H9 (cell line): ENCODE measurements at regions not wholly inside any gene's neighbourhood (a gene's known extent, or its start where the extent isn't known, plus 50 kb on each side); places are given as distances from the start of the nearest gene placed in this dataset.

Experiments
- DNase-seq: peaks from one replicate; pipeline ENCODE4 v3.0.0-alpha.2; 2017
- H2AFZ ChIP-seq: one replicate; pipeline ENCODE4 v1.6.1; 2013; ENCODE audit warnings: mild to moderate bottlenecking, low read length, control low read depth, moderate library complexity
- H2AK5ac ChIP-seq: 2 replicates; pipeline ENCODE4 v1.6.1; 2013; ENCODE audit warnings: low read length, control low read depth, mixed read lengths; ENCODE audit not compliant: insufficient read length
- H2BK120ac ChIP-seq: one replicate; pipeline ENCODE4 v1.6.1; 2013; ENCODE audit warnings: low read depth, mild to moderate bottlenecking, low read length, control low read depth, inconsistent platforms; ENCODE audit not compliant: poor library complexity, severe bottlenecking
- H2BK12ac ChIP-seq: 2 replicates; pipeline ENCODE4 v1.6.1; 2013; ENCODE audit warnings: low read length, control low read depth, mixed read lengths, low read depth; ENCODE audit not compliant: insufficient read length
- H2BK15ac ChIP-seq: 2 replicates; pipeline ENCODE4 v1.6.1; 2013; ENCODE audit warnings: low read depth, low read length, control low read depth
- H2BK20ac ChIP-seq: one replicate; pipeline ENCODE4 v1.6.1; 2013; ENCODE audit warnings: low read depth, mild to moderate bottlenecking, low read length, control low read depth, inconsistent platforms; ENCODE audit not compliant: poor library complexity, severe bottlenecking
- H2BK5ac ChIP-seq: 2 replicates; pipeline ENCODE4 v1.6.1; 2013; ENCODE audit warnings: low read length, control low read depth, mixed read lengths; ENCODE audit not compliant: insufficient read length
- H3K14ac ChIP-seq: 2 replicates; pipeline ENCODE4 v1.6.1; 2013; ENCODE audit warnings: low read length, control low read depth; ENCODE audit not compliant: insufficient read depth
- H3K18ac ChIP-seq: 2 replicates; pipeline ENCODE4 v1.6.1; 2013; ENCODE audit warnings: low read depth, mild to moderate bottlenecking, mixed read lengths, low read length, control low read depth; ENCODE audit not compliant: insufficient read length
- H3K23ac ChIP-seq: 2 replicates; pipeline ENCODE4 v1.6.1; 2013; ENCODE audit warnings: low read length, control low read depth, mixed read lengths, low read depth; ENCODE audit not compliant: insufficient read length
- H3K23me2 ChIP-seq: 2 replicates; pipeline ENCODE4 v1.6.1; 2013; ENCODE audit warnings: low read depth, mild to moderate bottlenecking, mixed read lengths, low read length, control low read depth; ENCODE audit not compliant: insufficient read length, poor library complexity, severe bottlenecking
- H3K27ac ChIP-seq: 2 replicates; pipeline ENCODE4 v1.5.1; 2013; ENCODE audit warnings: low read length, control low read depth, mixed read lengths, low read depth; ENCODE audit not compliant: insufficient read length
- H3K27me3 ChIP-seq: 2 replicates; pipeline ENCODE4 v1.6.1; 2013; ENCODE audit warnings: low read length, control low read depth, inconsistent platforms; ENCODE audit not compliant: insufficient read depth
- H3K4ac ChIP-seq: 2 replicates; pipeline ENCODE4 v1.6.1; 2013; ENCODE audit warnings: low read depth, mild to moderate bottlenecking, control low read depth, inconsistent platforms, low read length, moderate library complexity
- H3K4me1 ChIP-seq: 2 replicates; pipeline ENCODE4 v1.6.1; 2013; ENCODE audit warnings: low read length, control low read depth, inconsistent platforms; ENCODE audit not compliant: insufficient read depth
- H3K4me2 ChIP-seq: 2 replicates; pipeline ENCODE4 v1.6.1; 2013; ENCODE audit warnings: low read length, control low read depth, mixed read lengths; ENCODE audit not compliant: insufficient read length, insufficient read depth
- H3K56ac ChIP-seq: 2 replicates; pipeline ENCODE4 v1.6.1; 2013; ENCODE audit warnings: low read depth, mild to moderate bottlenecking, mixed read lengths, low read length, control low read depth; ENCODE audit not compliant: insufficient read length
- H3K79me1 ChIP-seq: 2 replicates; pipeline ENCODE4 v1.6.1; 2013; ENCODE audit warnings: low read depth, mild to moderate bottlenecking, moderate library complexity, low read length, control low read depth, inconsistent platforms; ENCODE audit not compliant: insufficient read depth, poor library complexity, severe bottlenecking
- H3K79me2 ChIP-seq: 2 replicates; pipeline ENCODE4 v1.6.1; 2013; ENCODE audit warnings: low read length, control low read depth, inconsistent platforms; ENCODE audit not compliant: insufficient read depth
- H3K9ac ChIP-seq: 2 replicates; pipeline ENCODE4 v1.6.1; 2013; ENCODE audit warnings: low read length, control low read depth, mixed read lengths; ENCODE audit not compliant: insufficient read length; ENCODE audit errors: extremely low read depth
- H3K9me3 ChIP-seq: one replicate; pipeline ENCODE4 v1.6.1; 2013; ENCODE audit warnings: low read depth, low read length, inconsistent platforms; ENCODE audit not compliant: control insufficient read depth
- H3T11ph ChIP-seq: one replicate; pipeline ENCODE4 v1.6.1; 2013; ENCODE audit warnings: mild to moderate bottlenecking, low read length, control low read depth, inconsistent platforms
- H4K20me1 ChIP-seq: one replicate; pipeline ENCODE4 v1.6.1; 2013; ENCODE audit not compliant: control insufficient read depth, insufficient read length, insufficient read depth
- H4K5ac ChIP-seq: 2 replicates; pipeline ENCODE4 v1.6.1; 2013; ENCODE audit warnings: low read depth, mild to moderate bottlenecking, mixed read lengths, low read length, control low read depth; ENCODE audit not compliant: insufficient read length
- H4K8ac ChIP-seq: replicated peaks from 2 replicates; pipeline ENCODE4 v1.6.1; 2013; ENCODE audit warnings: low read length, control low read depth, mixed read lengths, low read depth; ENCODE audit not compliant: insufficient read length
- H4K91ac ChIP-seq: 2 replicates; pipeline ENCODE4 v1.6.1; 2013; ENCODE audit warnings: low read depth, mild to moderate bottlenecking, moderate library complexity, mixed read lengths, low read length, control low read depth; ENCODE audit not compliant: insufficient read length
- H3K27ac Mint-ChIP-seq, 3 experiments: 2 replicates in 2 of 3; 3 replicates in 1 of 3; pipeline ENCODE4 v1.8.0; 2020 to 2021; ENCODE audit warnings: mixed read lengths in 3 of 3, mild to moderate bottlenecking in 1 of 3, moderate library complexity in 1 of 3
- H3K27me3 Mint-ChIP-seq: 2 replicates; pipeline ENCODE4 v1.8.0; 2021; ENCODE audit warnings: low read depth, mild to moderate bottlenecking, moderate library complexity, mixed read lengths
- H3K36me3 Mint-ChIP-seq, 3 experiments: 2 replicates in 2 of 3; 3 replicates in 1 of 3; pipeline ENCODE4 v1.8.0; 2020 to 2021; ENCODE audit warnings: low read depth in 3 of 3, mixed read lengths in 3 of 3; ENCODE audit not compliant: insufficient read depth in 1 of 3
- H3K4me1 Mint-ChIP-seq, 2 experiments: 2 replicates each; pipeline ENCODE4 v1.8.0; 2020; ENCODE audit warnings: mixed read lengths in 2 of 2
- H3K4me3 Mint-ChIP-seq, 2 experiments: 2 replicates in 1 of 2; 3 replicates in 1 of 2; pipeline ENCODE4 v1.8.0; 2020 to 2021; ENCODE audit warnings: mild to moderate bottlenecking in 2 of 2, mixed read lengths in 2 of 2, moderate library complexity in 1 of 2
- H3K9me3 Mint-ChIP-seq, 2 experiments: 2 replicates in 1 of 2; 3 replicates in 1 of 2; pipeline ENCODE4 v1.8.0; 2020; ENCODE audit warnings: mild to moderate bottlenecking in 2 of 2, mixed read lengths in 2 of 2, moderate library complexity in 1 of 2
- WGBS: extraction: QIAGEN DNeasy Blood & Tissue Kit; methylation state at CpG from one replicate; pipeline ENCODE4 v1.1.7; 2013; ENCODE audit warnings: missing lambda C conversion rate, low lambda C conversion rate, mixed read lengths; ENCODE audit not compliant: insufficient read length; ENCODE audit errors: extremely low coverage; 5-methylcytosine and 5-hydroxymethylcytosine counted together
- TF ChIP-seq, protein P1 (sequence below): fragments of 200-600 bp; sonication (generic); conservative IDR thresholded peaks from 3 replicates; pipeline ENCODE4 v1.8.0; 2021; ENCODE audit warnings: antibody characterized with exemption, mild to moderate bottlenecking

DNA sequence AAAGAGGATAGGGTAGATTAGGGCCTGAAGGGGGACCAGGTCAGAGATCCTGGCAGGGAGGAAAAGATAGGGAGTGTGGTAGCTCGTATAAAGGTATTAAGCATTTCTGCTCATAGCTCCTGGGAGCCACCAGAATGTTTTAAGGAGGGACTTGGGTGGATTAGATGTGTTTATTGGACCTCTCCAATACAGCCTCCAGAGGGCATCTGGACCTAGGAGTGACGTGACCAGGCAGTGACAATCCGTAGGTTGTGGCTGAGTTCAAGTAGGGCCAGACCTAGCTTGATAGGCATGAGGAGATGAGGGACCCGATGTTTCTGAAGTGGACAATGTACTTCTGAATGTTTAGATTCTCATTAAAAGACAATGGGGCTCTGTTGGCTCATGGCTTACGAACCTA lies 435.2 kb downstream of the MCTP2 start:
- H2BK20ac ChIP-seq, result no peak overlapping the region
- Mint-ChIP-seq H3K4me1 (peaks cover 2 to 7% of the 10 kb centered on the region in 2 experiments), H3K9me3 (no peaks in the 10 kb centered on the region), H3K27me3 (peaks cover 1% of the 10 kb centered on the region; the same call in 1 of the 2 replicates), H3K27ac (no peak overlapping the region; a peak in 1 of 7 replicates), H3K4me3 (no peak overlapping the region), H3K36me3 (no peaks in the 10 kb centered on the region)
- H4K91ac ChIP-seq, result no peak overlapping the region
- WGBS, result no CpG with 5 or more reads among the region's 5 CpGs
- H2AFZ ChIP-seq, result no peak overlapping the region
- no peak overlapping the region for H3K27ac ChIP-seq
- no peak overlapping the region for H2BK120ac ChIP-seq
- no peaks in the 10 kb centered on the region for H3K27me3 ChIP-seq
- no peak overlapping the region for H2BK15ac ChIP-seq
- H3K23me2 ChIP-seq, result no peaks in the 10 kb centered on the region
- H2BK5ac ChIP-seq, result no peak overlapping the region
- H3K79me2 ChIP-seq, result no peaks in the 10 kb centered on the region
- no peak overlapping the region for H3K56ac ChIP-seq
- no peak overlapping the region for H3K9ac ChIP-seq
- no peak overlapping the region for H4K5ac ChIP-seq
- H3K18ac ChIP-seq, result no peak overlapping the region
- no peak overlapping the region for H3K4ac ChIP-seq
- H3K9me3 ChIP-seq, result no peaks in the 10 kb centered on the region
- DNase-seq, result no peak
- no peak overlapping the region for H3K14ac ChIP-seq
- no peaks in the 10 kb centered on the region for H4K20me1 ChIP-seq
- no peak overlapping the region for H2AK5ac ChIP-seq
- TF ChIP-seq, protein P1, sequence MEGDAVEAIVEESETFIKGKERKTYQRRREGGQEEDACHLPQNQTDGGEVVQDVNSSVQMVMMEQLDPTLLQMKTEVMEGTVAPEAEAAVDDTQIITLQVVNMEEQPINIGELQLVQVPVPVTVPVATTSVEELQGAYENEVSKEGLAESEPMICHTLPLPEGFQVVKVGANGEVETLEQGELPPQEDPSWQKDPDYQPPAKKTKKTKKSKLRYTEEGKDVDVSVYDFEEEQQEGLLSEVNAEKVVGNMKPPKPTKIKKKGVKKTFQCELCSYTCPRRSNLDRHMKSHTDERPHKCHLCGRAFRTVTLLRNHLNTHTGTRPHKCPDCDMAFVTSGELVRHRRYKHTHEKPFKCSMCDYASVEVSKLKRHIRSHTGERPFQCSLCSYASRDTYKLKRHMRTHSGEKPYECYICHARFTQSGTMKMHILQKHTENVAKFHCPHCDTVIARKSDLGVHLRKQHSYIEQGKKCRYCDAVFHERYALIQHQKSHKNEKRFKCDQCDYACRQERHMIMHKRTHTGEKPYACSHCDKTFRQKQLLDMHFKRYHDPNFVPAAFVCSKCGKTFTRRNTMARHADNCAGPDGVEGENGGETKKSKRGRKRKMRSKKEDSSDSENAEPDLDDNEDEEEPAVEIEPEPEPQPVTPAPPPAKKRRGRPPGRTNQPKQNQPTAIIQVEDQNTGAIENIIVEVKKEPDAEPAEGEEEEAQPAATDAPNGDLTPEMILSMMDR, result no peak; the same call in 2 of the 3 replicates
- H3K23ac ChIP-seq, result no peak overlapping the region
- H3K4me1 ChIP-seq, result no peaks in the 10 kb centered on the region
- H4K8ac ChIP-seq, result no peak overlapping the region
- H3K4me2 ChIP-seq, result no peak overlapping the region
- H3T11ph ChIP-seq, result no peak overlapping the region
- no peaks in the 10 kb centered on the region for H3K79me1 ChIP-seq
- no peak overlapping the region for H2BK12ac ChIP-seq
